HCT116 (cell line): ENCODE measurements at regions not wholly inside any gene's neighbourhood (a gene's known extent, or its start where the extent isn't known, plus 50 kb on each side); places are given as distances from the start of the nearest gene placed in this dataset.

Source experiments
- ATAC-seq: fragments of 200-7000 bp; cut with Tn5 transposase; 2 replicates; pipeline ENCODE4 v1.9.1; 2020; ENCODE audit warnings: mild to moderate bottlenecking, moderate library complexity
- BruUV-seq: library from RNA; stranded (reverse); fragments of 400-500 nt; replicated peaks from 2 replicates; lab custom pipeline; 2021; lab: Mats Ljungman, UMichigan
- CTCF ChIA-PET: fragments of 300-600 bp; sonication (Branson Sonifier 250); formaldehyde crosslinking; loops from one replicate; lab custom pipeline; 2021; ENCODE audit warnings: antibody characterized with exemption; lab: Charles Lee
- POLR2A ChIA-PET: fragments of 300-600, 350-600 bp; sonication (Branson Sonifier 250); formaldehyde crosslinking; loops from one replicate; lab custom pipeline; 2021; ENCODE audit warnings: antibody characterized with exemption; lab: Charles Lee
- RAD21 ChIA-PET, 2 experiments: fragments of 300-600 bp; sonication (Branson Sonifier 250); formaldehyde crosslinking; loops; one replicate each; lab custom pipeline; 2023; ENCODE audit warnings: low total read pairs in 2 of 2; ENCODE audit not compliant: uncharacterized antibody in 2 of 2, unreplicated experiment in 2 of 2, low non-redundant PET in 1 of 2; lab: Charles Lee
- DNase-seq: peaks from one replicate; pipeline ENCODE4 v3.0.0-alpha.2; 2010; ENCODE audit warnings: low read depth, low spot score
- H2AFZ ChIP-seq: fragments of 200-600 bp; shearing (Covaris generic), sonication (generic); 2 replicates; pipeline ENCODE4 v1.6.1; 2017; ENCODE audit warnings: low read depth, mixed run types, mixed read lengths, antibody characterized with exemption, low read length; ENCODE audit not compliant: poor library complexity, severe bottlenecking
- H3K27ac ChIP-seq: 2 replicates; pipeline ENCODE4 v1.5.1; 2012; ENCODE audit warnings: low read depth, low read length
- H3K27me3 ChIP-seq: fragments of 200-600 bp; sonication (generic); 2 replicates; pipeline ENCODE4 v1.6.1; 2016; ENCODE audit warnings: mixed run types, low read length, mixed read lengths; ENCODE audit not compliant: insufficient read depth
- H3K36me3 ChIP-seq, 2 experiments: fragments of 200-500 bp in 1 of 2; fragments of 200-600 bp in 1 of 2; sonication (Bioruptor generic) in 1 of 2; sonication (generic) in 1 of 2; 2 replicates each; pipeline versions ENCODE4 v1.5.1 to v1.6.1; 2014 to 2016; ENCODE audit warnings: low read length in 2 of 2, inconsistent platforms in 1 of 2, mixed read lengths in 1 of 2, mixed run types in 1 of 2; ENCODE audit not compliant: insufficient read depth in 2 of 2, control insufficient read depth in 1 of 2
- H3K4me1 ChIP-seq, 2 experiments: fragments of 200-600 bp in 1 of 2; sonication (generic) in 1 of 2; 2 replicates each; pipeline versions ENCODE4 v1.5.1 to v1.6.1; 2012 to 2017; ENCODE audit warnings: low read length in 2 of 2, inconsistent platforms in 1 of 2, mild to moderate bottlenecking in 1 of 2, mixed read lengths in 1 of 2, mixed run types in 1 of 2, moderate library complexity in 1 of 2; ENCODE audit not compliant: insufficient read depth in 2 of 2, control insufficient read depth in 1 of 2
- H3K4me2 ChIP-seq: fragments of 200-600 bp; sonication (generic); 2 replicates; pipeline ENCODE4 v1.6.1; 2017; ENCODE audit warnings: mixed run types, low read length, mixed read lengths
- H3K4me3 ChIP-seq, 2 experiments: fragments of 200-600 bp in 1 of 2; sonication (generic) in 1 of 2; replicated peaks in 1 of 2; 2 replicates each; pipeline ENCODE4 v1.5.1; 2011 to 2016; ENCODE audit warnings: low read length in 2 of 2, control low read depth in 1 of 2, low read depth in 1 of 2, mild to moderate bottlenecking in 1 of 2, mixed read lengths in 1 of 2, mixed run types in 1 of 2
- H3K79me2 ChIP-seq: fragments of 200-600 bp; sonication (generic); 2 replicates; pipeline ENCODE4 v1.6.1; 2017; ENCODE audit warnings: mild to moderate bottlenecking, mixed run types, low read length, moderate library complexity, mixed read lengths; ENCODE audit not compliant: insufficient read depth
- H3K9ac ChIP-seq: fragments of 200-600 bp; sonication (generic); 2 replicates; pipeline ENCODE4 v1.6.1; 2016; ENCODE audit warnings: low read length, mixed read lengths
- H3K9me2 ChIP-seq: fragments of 200-600 bp; sonication (generic), shearing (Covaris generic); 2 replicates; pipeline ENCODE4 v1.6.1; 2017; ENCODE audit warnings: mixed run types, mild to moderate bottlenecking, moderate library complexity; ENCODE audit not compliant: insufficient read depth
- H3K9me3 ChIP-seq, 2 experiments: fragments of 200-500 bp in 1 of 2; fragments of 200-600 bp in 1 of 2; sonication (Bioruptor generic) in 1 of 2; sonication (generic) in 1 of 2; 2 replicates each; pipeline ENCODE4 v1.6.1; 2014 to 2017; ENCODE audit warnings: low read length in 2 of 2, mixed read lengths in 2 of 2, inconsistent platforms in 1 of 2, low read depth in 1 of 2, mild to moderate bottlenecking in 1 of 2, mixed run types in 1 of 2, moderate library complexity in 1 of 2; ENCODE audit not compliant: control insufficient read depth in 1 of 2, insufficient read depth in 1 of 2
- H4K20me1 ChIP-seq: fragments of 200-600 bp; sonication (generic), shearing (Covaris generic); 2 replicates; pipeline ENCODE4 v1.6.1; 2017; ENCODE audit warnings: mixed run types, mild to moderate bottlenecking, moderate library complexity; ENCODE audit not compliant: insufficient read depth
- intact Hi-C: fragments of 100-400 bp; cut with micrococcal nuclease; formaldehyde crosslinking; loops from 2 replicates; pipeline ENCODE4 v1.10.0; 2022
- TF ChIP-seq, protein P1 (sequence below): IDR thresholded peaks from 2 replicates; pipeline ENCODE4 v1.6.1; 2012; ENCODE audit warnings: low read depth

DNA sequence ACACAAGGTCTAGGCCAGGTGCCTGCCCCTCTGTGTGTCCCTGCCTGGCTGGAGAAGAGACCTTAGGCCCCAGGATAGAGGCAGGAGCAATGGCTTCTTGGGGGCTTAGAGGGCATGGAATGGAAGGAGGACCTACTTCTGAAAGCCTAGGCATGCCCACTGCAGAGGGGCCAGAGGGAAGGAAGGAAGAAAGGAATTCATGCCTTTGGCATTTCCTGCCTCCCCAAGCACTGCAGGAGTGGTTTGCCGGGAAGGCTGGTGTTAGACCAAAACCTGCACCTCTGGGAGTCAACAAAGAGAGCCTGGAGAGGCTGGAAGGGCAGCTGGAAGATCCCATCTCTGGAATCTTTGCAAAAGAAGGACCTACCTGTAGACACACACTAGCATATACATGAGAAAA, 50.7 kb upstream of the KCNE2 start:
- H3K36me3 ChIP-seq = no peaks in the 10 kb centered on the region
- intact Hi-C loops = no loop called here
- ATAC-seq (no peak), DNase-seq (no peak)
- CTCF ChIA-PET = no interaction called here
- no peaks in the 10 kb centered on the region for H4K20me1 ChIP-seq
- no TSS peak for BruUV-seq
- no peak overlapping the region for H2AFZ ChIP-seq
- H3K79me2 ChIP-seq = no peaks in the 10 kb centered on the region
- no peaks in the 10 kb centered on the region for H3K4me1 ChIP-seq
- H3K9me2 ChIP-seq = no peaks in the 10 kb centered on the region
- POLR2A ChIA-PET = no interaction called here
- no peak overlapping the region for H3K9ac ChIP-seq
- H3K9me3 ChIP-seq = no peaks in the 10 kb centered on the region
- H3K27ac ChIP-seq = no peak overlapping the region
- RAD21 ChIA-PET = no interaction called here
- H3K4me2 ChIP-seq = no peak overlapping the region
- H3K4me3 ChIP-seq = no peak overlapping the region
- TF ChIP-seq, protein P1, sequence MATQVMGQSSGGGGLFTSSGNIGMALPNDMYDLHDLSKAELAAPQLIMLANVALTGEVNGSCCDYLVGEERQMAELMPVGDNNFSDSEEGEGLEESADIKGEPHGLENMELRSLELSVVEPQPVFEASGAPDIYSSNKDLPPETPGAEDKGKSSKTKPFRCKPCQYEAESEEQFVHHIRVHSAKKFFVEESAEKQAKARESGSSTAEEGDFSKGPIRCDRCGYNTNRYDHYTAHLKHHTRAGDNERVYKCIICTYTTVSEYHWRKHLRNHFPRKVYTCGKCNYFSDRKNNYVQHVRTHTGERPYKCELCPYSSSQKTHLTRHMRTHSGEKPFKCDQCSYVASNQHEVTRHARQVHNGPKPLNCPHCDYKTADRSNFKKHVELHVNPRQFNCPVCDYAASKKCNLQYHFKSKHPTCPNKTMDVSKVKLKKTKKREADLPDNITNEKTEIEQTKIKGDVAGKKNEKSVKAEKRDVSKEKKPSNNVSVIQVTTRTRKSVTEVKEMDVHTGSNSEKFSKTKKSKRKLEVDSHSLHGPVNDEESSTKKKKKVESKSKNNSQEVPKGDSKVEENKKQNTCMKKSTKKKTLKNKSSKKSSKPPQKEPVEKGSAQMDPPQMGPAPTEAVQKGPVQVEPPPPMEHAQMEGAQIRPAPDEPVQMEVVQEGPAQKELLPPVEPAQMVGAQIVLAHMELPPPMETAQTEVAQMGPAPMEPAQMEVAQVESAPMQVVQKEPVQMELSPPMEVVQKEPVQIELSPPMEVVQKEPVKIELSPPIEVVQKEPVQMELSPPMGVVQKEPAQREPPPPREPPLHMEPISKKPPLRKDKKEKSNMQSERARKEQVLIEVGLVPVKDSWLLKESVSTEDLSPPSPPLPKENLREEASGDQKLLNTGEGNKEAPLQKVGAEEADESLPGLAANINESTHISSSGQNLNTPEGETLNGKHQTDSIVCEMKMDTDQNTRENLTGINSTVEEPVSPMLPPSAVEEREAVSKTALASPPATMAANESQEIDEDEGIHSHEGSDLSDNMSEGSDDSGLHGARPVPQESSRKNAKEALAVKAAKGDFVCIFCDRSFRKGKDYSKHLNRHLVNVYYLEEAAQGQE = no peak
- H3K27me3 ChIP-seq = peaks cover 11% of the 10 kb centered on the region; the same call in 1 of the 2 replicates
